ENCODE measurements at regions not wholly inside any gene's neighbourhood (a gene's known extent, or its start where the extent isn't known, plus 50 kb on each side); places are given as distances from the start of the nearest gene placed in this dataset. TPM values are rescaled to one million over a fixed set of nuclear protein-coding genes. Genes with fewer than 3 reads are reported as not detected.

GRCh38 chr3:146655333-146655996, 50.3 kb upstream of the PLSCR5 start:
- no peak overlapping the region for H2BK12ac ChIP-seq (ENCODE audit: low read length in 2 of 2)
- no peak overlapping the region for H3K9ac ChIP-seq (ENCODE audit: low read length)
- no peak overlapping the region for H3K27ac ChIP-seq (ENCODE audit: low read length, poor library complexity, severe bottlenecking)
- no peak for DNase-seq
- H2BK15ac ChIP-seq (ENCODE audit: low read depth, poor library complexity, severe bottlenecking), result no peak overlapping the region
- no peak overlapping the region for H4K8ac ChIP-seq (ENCODE audit: low read length)
- no peak overlapping the region for H2BK5ac ChIP-seq (ENCODE audit: low read depth, low read length, poor library complexity, severe bottlenecking)
- no peak overlapping the region for H3K4me3 ChIP-seq (ENCODE audit: insufficient read depth in 1 of 2, low read depth in 1 of 2, low read length in 2 of 2)
- H2AFZ ChIP-seq (ENCODE audit: low read depth, low read length), result no peak overlapping the region
- H3K18ac ChIP-seq (ENCODE audit: low read depth in 1 of 2, low read length in 2 of 2), result no peak overlapping the region
- H3K36me3 ChIP-seq (ENCODE audit: control insufficient read depth in 1 of 2, insufficient read depth in 2 of 2, low read depth in 1 of 2, low read length in 2 of 2), result no peaks in the 10 kb centered on the region
- H2AK5ac ChIP-seq (ENCODE audit: low read length, severe bottlenecking), result no peak overlapping the region
- H3K79me1 ChIP-seq (replicated peaks; ENCODE audit: low read length, poor library complexity, severe bottlenecking), result no peaks in the 10 kb centered on the region
- H2BK120ac ChIP-seq (ENCODE audit: low read depth, low read length), result no peak overlapping the region
- no peak overlapping the region for H4K91ac ChIP-seq (ENCODE audit: low read length)
- H3K14ac ChIP-seq (ENCODE audit: low read length in 2 of 2), result no peak overlapping the region
- H3K4me2 ChIP-seq (ENCODE audit: low read length, poor library complexity, severe bottlenecking), result no peak overlapping the region
- no peaks in the 10 kb centered on the region for H3K4me1 ChIP-seq (ENCODE audit: control insufficient read depth, insufficient read depth, low read depth, low read length)
- H3K27me3 ChIP-seq (ENCODE audit: control insufficient read depth in 1 of 2, insufficient read depth in 1 of 2, low read length in 2 of 2), result no peaks in the 10 kb centered on the region
- H3K4ac ChIP-seq (ENCODE audit: low read depth in 1 of 2, low read length in 2 of 2), result no peak overlapping the region
- H3K9me3 ChIP-seq (ENCODE audit: control insufficient read depth, low read length), result peaks cover 12% of the 10 kb centered on the region
- H3K23ac ChIP-seq (ENCODE audit: low read length in 2 of 2), result no peak overlapping the region
- WGBS, result 100% methylated on average over 1 of the region's 3 CpGs

Small RNA genes in the stretch of these regions (small RNA-seq; reads per million reads assigned to genes)
- not detected for gene RNU6-505P (ENCODE audit: low read depth)
